RWPE2 (cell line): ENCODE measurements at regions not wholly inside any gene's neighbourhood (a gene's known extent, or its start where the extent isn't known, plus 50 kb on each side); places are given as distances from the start of the nearest gene placed in this dataset.

Experiments used
- ATAC-seq: fragments of 200-7000 bp; cut with Tn5 transposase; 3 replicates; pipeline ENCODE4 v1.9.1; 2021; ENCODE audit warnings: low read depth
- DNase-seq: peaks from one replicate; pipeline ENCODE4 v3.0.0-alpha.2; 2020; ENCODE audit warnings: low spot score
- H3K27ac ChIP-seq: fragments of 450-650 bp; 2 replicates; pipeline ENCODE4 v1.5.1; 2017; ENCODE audit warnings: mild to moderate bottlenecking; ENCODE audit not compliant: poor library complexity, severe bottlenecking
- H3K27me3 ChIP-seq: fragments of 250-450 bp; sonication (Bioruptor Pico); 2 replicates; pipeline ENCODE4 v1.5.1; 2021; ENCODE audit warnings: mild to moderate bottlenecking, moderate library complexity; ENCODE audit not compliant: insufficient read depth, poor library complexity, severe bottlenecking
- H3K36me3 ChIP-seq: fragments of 250-450 bp; sonication (Bioruptor Pico); 2 replicates; pipeline ENCODE4 v1.5.1; 2020; ENCODE audit warnings: low read depth, mild to moderate bottlenecking, moderate library complexity
- H3K4me1 ChIP-seq: fragments of 250-450 bp; sonication (Bioruptor Pico); 2 replicates; pipeline ENCODE4 v1.5.1; 2021; ENCODE audit warnings: mild to moderate bottlenecking, moderate library complexity; ENCODE audit not compliant: insufficient read depth, poor library complexity, severe bottlenecking
- H3K4me3 ChIP-seq: fragments of 250-450 bp; sonication (Bioruptor Pico); 2 replicates; pipeline ENCODE4 v1.5.1; 2021; ENCODE audit warnings: mild to moderate bottlenecking, moderate library complexity; ENCODE audit not compliant: severe bottlenecking
- H3K9me3 ChIP-seq: fragments of 250-450 bp; sonication (Bioruptor Pico); 2 replicates; pipeline ENCODE4 v1.5.1; 2021; ENCODE audit warnings: mild to moderate bottlenecking, moderate library complexity; ENCODE audit not compliant: severe bottlenecking
- TF ChIP-seq, protein P1 (sequence below): fragments of 450-650 bp; IDR thresholded peaks from one replicate; pipeline ENCODE4 v1.5.1; 2017; ENCODE audit warnings: mild to moderate bottlenecking, moderate library complexity; ENCODE audit not compliant: poor library complexity, severe bottlenecking

GRCh38 chr12:38056701-38057689 is 259.6 kb upstream of the ALG10B start:
- H3K9me3 ChIP-seq = no peaks in the 10 kb centered on the region
- DNase-seq (peak; percentile 72), ATAC-seq (peak; percentile 92)

GRCh38 chr12:38099686-38100085 is 216.9 kb upstream of the ALG10B start:
- no peak for ATAC-seq
- DNase-seq = no peak
- H3K4me1 ChIP-seq = no peaks in the 10 kb centered on the region
- H3K27ac ChIP-seq = no peak overlapping the region
- no peaks in the 10 kb centered on the region for H3K9me3 ChIP-seq
- H3K27me3 ChIP-seq = no peaks in the 10 kb centered on the region
- TF ChIP-seq, protein P1, sequence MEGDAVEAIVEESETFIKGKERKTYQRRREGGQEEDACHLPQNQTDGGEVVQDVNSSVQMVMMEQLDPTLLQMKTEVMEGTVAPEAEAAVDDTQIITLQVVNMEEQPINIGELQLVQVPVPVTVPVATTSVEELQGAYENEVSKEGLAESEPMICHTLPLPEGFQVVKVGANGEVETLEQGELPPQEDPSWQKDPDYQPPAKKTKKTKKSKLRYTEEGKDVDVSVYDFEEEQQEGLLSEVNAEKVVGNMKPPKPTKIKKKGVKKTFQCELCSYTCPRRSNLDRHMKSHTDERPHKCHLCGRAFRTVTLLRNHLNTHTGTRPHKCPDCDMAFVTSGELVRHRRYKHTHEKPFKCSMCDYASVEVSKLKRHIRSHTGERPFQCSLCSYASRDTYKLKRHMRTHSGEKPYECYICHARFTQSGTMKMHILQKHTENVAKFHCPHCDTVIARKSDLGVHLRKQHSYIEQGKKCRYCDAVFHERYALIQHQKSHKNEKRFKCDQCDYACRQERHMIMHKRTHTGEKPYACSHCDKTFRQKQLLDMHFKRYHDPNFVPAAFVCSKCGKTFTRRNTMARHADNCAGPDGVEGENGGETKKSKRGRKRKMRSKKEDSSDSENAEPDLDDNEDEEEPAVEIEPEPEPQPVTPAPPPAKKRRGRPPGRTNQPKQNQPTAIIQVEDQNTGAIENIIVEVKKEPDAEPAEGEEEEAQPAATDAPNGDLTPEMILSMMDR = no peak
- H3K4me3 ChIP-seq = no peak overlapping the region
- H3K36me3 ChIP-seq = no peaks in the 10 kb centered on the region

More at GRCh38 chr12:38056701-38057689, 259.6 kb upstream of the ALG10B start:
- TF ChIP-seq, protein P1 = no peak
- H3K36me3 ChIP-seq = no peaks in the 10 kb centered on the region
- no peaks in the 10 kb centered on the region for H3K4me1 ChIP-seq
- peak overlapping the region; percentile 72 for H3K27ac ChIP-seq
- H3K27me3 ChIP-seq = no peaks in the 10 kb centered on the region
- no peak overlapping the region for H3K4me3 ChIP-seq

- TF ChIP-seq, protein P1 = no peak
- ATAC-seq (no peak), DNase-seq (no peak)
- Histone ChIP-seq H3K36me3 (no peaks in the 10 kb centered on the region), H3K4me1 (no peaks in the 10 kb centered on the region), H3K27ac (no peak overlapping the region), H3K27me3 (no peaks in the 10 kb centered on the region), H3K4me3 (no peak overlapping the region), H3K9me3 (no peaks in the 10 kb centered on the region)
Observed at GRCh38 chr12:38101753-38102152, 214.8 kb upstream of the ALG10B start.

DNA sequence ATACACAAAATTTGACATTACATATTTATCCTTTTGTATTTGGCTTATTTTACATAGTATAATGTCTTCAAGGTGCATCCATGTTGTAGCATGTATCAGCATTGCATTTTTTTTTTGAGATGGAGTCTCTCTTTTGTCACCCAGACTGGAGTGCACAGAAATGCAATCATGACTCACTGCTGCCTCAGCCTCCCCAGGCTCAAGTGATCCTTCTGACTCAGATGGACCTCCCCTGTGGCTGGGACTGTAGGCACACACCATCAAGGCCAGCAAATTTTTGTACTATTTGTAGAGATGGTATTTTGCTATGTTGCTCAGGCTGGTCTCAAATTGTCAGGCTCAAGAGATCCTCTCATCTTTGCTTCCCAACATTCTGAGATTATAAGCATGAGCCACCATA is 214.4 kb upstream of the ALG10B start:
- DNase-seq = no peak
- no peaks in the 10 kb centered on the region for H3K27me3 ChIP-seq
- H3K9me3 ChIP-seq = no peaks in the 10 kb centered on the region
- ATAC-seq = no peak
- no peaks in the 10 kb centered on the region for H3K36me3 ChIP-seq
- no peak overlapping the region for H3K27ac ChIP-seq
- H3K4me3 ChIP-seq = no peak overlapping the region
- H3K4me1 ChIP-seq = no peaks in the 10 kb centered on the region
- TF ChIP-seq, protein P1 = no peak
